LoVo (cell line): ENCODE measurements at regions not wholly inside any gene's neighbourhood (a gene's known extent, or its start where the extent isn't known, plus 50 kb on each side); places are given as distances from the start of the nearest gene placed in this dataset.

Experiments
- DNase-seq: peaks from one replicate; pipeline ENCODE4 v3.0.0-alpha.2; 2016; ENCODE audit warnings: low spot score

DNA sequence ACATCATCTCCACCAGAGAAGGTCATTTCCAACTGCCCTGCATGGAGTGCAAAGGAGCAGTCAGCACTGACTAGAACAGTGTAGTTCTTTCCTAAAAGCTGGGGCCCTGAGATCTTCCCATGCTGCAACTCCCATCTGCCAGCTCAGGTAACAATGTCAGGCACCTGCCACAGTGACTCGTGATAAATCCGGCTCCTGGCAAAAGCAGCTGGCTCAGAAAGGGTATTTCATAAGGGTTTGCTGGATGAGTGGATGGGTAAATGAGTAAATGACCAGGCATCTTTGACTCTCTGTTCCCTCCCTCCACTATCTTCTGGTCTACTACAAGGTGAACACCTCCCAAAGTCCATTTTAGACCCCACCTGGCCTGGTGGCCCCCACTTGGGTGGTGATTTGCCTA, 403.6 kb downstream of the NXPE2 start:
- DNase-seq = no peak

DNA sequence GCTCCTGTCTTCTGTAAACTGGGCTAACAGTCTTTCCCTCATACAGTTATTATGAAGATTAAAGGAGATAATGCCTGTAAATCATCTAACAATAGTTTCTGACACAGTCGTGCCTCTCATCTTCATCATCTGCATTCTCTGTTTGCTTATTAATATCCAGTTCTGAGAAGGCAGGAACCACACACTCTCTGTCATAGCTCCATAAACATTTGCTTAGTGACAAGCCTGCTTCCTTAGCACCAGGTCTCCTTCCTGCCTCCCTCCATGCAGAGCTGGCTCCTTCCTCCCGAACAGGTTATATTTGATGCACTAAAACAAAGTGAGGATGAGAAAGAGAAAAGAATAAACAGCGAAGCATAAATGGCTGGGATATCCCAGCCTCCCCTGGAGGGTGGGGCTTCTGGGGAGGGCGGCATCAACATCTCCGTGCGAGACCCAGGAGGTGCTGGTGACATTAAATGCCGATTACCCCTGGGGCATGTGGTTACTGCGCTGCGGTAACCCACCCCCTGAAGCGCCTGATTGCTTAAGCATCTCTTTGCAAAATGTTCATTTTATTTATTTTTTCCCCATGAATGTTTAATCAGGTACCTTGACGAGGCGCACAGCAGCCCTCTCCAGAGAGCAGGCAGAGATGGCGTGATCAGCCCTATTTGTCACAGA, 404.9 kb downstream of the NXPE2 start:
- no peak for DNase-seq

DNA sequence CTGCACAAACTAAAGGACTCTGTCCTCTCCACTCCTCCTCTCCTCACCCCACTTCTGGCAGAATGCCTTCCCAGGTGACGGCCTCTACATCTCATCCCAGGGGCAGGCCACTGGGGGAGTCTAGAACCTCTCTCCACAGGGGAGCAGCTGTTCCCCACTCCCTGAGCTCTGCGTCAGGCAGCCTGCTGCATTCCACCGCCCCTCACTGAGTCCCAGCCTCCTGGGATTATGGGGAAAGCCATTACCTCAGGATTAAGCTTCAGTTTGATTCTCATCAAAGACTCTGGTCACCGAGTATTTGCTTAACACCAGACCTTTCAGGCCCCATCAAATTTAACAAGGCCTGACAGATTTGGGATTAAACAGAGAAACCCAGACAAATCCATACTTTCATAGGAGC, 405.9 kb downstream of the NXPE2 start:
- no peak for DNase-seq

DNA sequence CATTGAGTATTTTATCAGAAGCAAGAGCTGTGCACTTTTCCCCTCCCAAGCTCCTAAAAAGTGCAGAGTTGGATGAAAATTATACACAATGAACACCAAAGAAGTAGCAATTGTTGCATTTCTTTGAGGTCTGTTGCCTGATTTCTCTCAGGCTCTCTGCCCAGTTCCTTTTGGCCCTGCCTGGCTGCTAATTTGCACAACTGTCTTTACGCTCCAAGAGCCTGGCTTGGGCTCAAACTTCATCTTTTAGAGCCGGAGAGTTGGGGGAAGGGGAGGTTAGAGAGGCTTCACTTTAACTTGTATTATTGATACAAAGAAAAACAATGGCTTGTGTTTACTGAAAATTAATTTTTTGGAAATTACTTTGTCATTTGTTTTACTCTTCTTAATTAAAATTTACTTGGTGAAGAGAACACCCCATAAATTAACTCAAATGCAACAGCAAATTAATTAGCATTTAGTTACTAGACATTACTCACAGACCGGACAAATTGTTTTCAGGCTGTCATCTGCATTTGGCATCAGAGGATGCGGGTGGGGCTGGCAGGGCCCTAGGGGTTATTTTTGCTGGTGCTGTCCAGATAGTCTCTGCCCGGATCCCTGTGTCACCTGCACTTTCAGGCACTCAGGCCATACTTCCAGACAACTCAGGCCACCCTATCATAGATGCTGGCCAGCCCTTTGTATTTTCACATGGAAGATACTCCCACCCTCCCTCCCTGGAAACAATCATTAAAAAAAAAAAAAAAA, 407.3 kb downstream of the NXPE2 start:
- no peak for DNase-seq

DNA sequence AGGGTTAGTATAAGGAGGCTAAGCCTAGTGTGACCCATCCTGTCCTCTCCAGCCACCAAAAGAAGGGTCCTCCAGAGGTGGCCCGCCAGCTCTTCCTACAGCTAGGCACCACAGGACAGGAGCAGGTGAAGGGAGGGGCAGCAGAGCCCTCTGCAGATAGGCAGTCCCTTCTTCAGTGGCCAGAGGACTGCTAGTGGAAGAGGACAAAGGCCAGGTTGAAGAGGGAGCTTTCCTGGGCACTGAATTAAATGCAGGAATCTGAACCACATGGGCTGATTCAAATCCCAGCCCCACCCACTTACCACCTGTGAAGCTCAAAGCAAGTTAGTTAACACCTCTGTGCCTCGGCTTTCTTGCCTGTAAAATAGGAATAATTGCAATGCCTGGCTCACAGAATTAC, 409.5 kb downstream of the NXPE2 start:
- no peak for DNase-seq

DNA sequence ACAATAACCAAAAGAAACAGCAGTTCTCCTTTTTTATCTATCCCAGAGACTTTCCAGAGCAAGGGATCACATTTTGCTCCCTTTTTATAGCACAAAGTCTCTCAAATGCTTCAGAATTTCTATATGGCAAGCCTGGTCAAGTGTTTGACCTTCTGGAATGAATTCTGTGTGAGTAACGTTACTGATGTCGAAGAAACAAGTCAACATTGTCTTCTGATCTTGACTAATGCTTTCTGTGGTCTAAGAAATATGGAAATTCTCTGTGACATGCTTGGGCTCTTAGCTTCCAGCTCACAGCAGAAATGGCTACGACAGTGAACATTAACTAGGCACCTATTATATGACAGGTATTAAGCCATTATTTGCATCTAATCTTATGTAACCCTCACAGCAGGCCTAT, 411.7 kb downstream of the CADM1 start:
- no peak for DNase-seq

DNA sequence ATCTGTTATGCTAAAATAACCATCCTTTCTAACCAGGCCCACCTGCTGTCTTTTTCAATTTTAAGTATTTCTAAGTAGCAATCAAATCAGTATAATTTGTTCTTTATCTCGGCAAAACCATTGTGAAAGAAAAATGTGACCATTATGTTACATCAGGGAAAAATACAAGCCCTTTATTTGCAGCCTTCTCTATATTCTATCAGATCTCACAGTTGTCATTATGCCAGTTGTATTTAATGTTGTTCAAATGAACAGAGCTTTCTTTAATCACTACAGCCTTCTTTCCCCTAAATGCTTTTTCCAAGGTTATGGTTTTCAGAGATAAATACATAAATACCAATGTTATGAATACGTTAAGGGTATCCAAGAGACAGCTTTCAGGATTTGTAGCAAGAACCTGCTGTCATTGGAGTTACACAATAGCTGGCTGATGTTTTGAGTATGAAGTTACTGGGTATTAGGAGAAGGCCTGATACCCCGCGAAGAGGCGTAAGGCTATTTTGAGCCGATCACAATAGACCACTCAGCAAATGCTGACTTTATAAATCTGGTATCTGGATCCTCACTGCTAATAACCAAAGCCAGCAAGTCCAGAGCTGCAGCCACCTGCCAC, 406.3 kb downstream of the CADM1 start:
- no peak for DNase-seq

DNA sequence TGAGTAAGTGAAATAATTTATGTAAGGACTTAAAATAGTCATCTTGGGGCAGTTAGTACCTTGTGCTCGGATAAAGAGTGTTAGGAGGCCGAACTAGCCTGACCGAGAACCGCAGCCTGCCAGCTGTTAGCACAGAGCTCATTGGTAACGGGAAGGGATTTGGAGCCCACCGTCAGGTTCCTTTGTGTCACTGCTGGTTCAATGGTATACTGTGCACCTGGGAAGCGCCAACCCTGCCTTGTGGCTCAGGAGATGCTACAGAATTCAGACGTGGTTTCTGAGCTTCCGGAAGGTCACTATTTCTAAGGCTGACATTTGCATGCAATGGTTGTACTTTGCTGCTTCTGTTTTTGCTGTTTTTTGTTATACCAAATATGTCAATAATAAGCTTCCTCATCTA, 403.5 kb downstream of the CADM1 start:
- DNase-seq = no peak

DNA sequence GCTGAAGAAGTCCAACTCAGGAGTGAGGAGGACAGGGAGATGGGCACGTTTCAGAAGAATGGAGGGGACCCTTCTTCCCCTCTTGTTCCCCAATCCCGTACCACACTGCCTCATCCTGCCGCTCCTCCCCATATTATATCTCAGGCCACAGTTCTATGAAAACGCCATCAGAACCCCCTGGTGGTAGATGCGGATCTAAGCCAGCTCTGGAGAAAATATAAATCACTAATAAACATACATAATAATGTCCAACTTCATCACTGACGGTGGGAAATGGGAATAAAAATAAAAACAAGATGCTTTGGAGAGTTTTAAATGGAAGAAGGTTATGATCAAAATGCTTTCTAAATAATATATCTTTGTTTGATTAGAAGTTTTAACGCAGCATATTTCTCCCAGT, 400.3 kb downstream of the CADM1 start:
- no peak for DNase-seq

DNA sequence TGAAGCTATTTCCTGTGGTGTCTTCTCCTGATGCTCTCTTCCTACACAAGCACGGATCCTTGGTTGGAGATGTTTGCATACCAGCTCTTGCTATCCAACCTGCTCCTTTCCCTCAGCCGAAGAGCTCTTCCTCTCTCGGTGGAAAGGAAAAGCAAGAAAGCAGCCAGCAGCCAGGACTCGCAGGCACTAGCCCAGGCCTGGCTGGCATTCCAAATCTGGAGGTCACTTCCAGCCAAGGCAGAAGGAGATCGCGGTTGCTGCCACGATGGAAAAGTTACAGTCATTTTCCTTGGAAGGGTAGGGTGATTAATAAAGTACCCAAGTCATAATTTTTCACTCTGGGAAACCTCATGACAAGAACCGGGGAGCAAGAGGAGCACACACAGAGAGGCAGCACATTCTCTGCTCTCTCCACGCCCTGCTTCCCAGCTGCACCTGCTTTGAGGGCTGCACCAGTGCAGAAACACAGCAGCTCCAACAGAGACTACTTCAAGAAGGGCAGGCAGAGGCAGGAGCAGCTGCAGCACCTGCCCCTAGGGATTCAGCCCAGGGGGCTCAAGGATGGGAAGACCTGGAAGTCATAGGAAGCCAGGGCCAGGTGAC, 399.3 kb downstream of the CADM1 start:
- no peak for DNase-seq

DNA sequence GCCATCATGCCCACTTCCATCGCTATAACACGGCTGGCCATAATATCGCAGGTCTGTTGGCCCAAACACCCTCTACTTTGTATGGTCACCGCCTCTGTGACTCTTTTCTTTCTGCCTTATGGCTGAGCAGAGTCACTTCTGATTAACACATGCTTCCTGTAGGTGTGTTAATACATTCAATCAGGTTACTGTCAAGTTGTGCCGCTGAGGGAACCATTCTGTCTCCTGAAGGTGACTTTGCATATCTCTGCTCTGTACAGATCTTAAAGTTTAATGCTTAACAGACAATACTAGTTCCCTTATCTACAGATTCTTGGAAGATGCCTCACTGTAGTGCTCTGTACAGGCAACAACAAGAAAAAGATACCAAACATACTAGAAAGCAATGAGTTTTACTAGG, 393.1 kb downstream of the CADM1 start:
- DNase-seq = no peak

DNA sequence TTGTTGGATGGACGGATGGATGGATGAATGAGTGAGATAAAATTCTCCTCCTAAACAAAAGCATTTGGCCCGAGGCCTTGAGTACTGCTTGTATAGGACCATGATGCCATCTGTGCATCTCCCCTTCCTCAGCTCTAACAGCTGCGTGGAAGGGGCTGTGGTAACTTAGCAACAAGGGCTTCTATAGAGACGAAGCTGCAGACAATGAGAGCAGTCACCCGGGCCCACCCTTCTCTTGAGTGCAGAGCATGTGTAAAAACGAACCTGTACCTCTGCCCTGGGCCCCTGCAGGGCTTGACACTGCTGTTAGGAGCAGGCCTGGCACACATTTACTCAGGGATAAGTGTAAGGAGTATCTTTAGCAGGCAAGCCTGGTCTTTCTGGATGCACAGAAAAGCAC, 391.5 kb downstream of the CADM1 start:
- no peak for DNase-seq

DNA sequence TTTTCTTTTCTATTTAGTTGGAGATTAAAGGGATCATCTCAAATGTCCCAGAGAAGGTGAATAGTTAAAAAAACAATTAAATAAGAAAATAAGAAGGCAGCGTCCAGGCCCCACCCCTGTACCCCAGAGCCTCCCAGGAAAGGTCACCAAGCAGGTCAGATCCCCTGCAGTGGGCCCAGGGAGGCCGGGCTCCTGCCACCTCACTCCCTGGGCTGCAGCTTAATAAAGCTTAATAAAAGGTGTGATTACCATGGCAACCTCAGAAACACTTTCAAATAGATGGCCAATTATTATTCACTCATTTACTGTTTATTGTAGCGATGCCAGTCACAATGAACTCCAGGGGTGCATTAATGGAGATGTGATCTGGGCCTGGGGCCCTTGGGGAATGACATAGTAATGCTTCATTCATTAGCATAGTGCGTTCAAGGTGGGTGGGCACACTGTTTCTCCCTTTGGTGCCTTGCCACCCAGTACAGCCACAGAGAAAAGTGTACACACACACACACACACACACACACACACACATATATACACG, 386.2 kb downstream of the CADM1 start:
- no peak for DNase-seq

DNA sequence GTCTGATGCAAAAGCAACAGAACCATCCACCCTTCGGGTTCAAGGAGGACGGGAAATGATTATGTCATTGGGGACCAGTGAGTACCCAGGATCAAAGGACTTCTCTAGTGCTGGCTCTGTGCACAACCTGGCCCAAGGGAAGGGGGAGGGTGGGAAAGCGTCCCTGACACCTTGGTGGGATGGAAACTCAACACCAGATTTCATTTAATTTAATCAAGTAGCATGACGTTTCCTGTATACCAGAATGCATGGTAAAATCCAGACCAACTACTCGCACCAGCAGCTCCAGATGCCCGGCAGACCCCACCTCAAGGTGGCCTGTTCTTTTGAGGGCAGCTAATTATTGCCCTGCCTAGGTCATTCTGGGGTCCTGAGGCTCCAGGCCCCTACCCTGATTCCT, 385.1 kb downstream of the CADM1 start:
- DNase-seq = no peak
